ENCODE measurements at regions not wholly inside any gene's neighbourhood (a gene's known extent, or its start where the extent isn't known, plus 50 kb on each side); places are given as distances from the start of the nearest gene placed in this dataset.

- no peaks in the 10 kb centered on the region for H3K4me1 ChIP-seq
- no peaks in the 10 kb centered on the region for H3K36me3 ChIP-seq
- H3K4me3 ChIP-seq: no peak overlapping the region
- TF ChIP-seq POLR2A (IDR thresholded peaks at IDR 0.05): no peak
- TF ChIP-seq, protein P1, sequence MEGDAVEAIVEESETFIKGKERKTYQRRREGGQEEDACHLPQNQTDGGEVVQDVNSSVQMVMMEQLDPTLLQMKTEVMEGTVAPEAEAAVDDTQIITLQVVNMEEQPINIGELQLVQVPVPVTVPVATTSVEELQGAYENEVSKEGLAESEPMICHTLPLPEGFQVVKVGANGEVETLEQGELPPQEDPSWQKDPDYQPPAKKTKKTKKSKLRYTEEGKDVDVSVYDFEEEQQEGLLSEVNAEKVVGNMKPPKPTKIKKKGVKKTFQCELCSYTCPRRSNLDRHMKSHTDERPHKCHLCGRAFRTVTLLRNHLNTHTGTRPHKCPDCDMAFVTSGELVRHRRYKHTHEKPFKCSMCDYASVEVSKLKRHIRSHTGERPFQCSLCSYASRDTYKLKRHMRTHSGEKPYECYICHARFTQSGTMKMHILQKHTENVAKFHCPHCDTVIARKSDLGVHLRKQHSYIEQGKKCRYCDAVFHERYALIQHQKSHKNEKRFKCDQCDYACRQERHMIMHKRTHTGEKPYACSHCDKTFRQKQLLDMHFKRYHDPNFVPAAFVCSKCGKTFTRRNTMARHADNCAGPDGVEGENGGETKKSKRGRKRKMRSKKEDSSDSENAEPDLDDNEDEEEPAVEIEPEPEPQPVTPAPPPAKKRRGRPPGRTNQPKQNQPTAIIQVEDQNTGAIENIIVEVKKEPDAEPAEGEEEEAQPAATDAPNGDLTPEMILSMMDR (IDR thresholded peaks at IDR 0.05): no peak
- TF ChIP-seq POLR2AphosphoS5 (IDR thresholded peaks at IDR 0.05; ENCODE audit: insufficient read depth in 1 of 2, low read depth in 1 of 2): no peak
- H3K27me3 ChIP-seq: no peaks in the 10 kb centered on the region
- DNase-seq (ENCODE audit: extremely low spot score in 2 of 2): no peak
- intact Hi-C loops (cut with DNase I): no loop called here
- no peak overlapping the region for H3K27ac ChIP-seq
- H3K9me3 ChIP-seq: no peaks in the 10 kb centered on the region
Observed at GRCh38 chr2:220833446-220833845, 738.7 kb downstream of the EPHA4 start.

- Histone ChIP-seq H3K36me3 (no peaks in the 10 kb centered on the region), H3K27me3 (no peaks in the 10 kb centered on the region), H3K4me3 (no peak overlapping the region), H3K4me1 (no peaks in the 10 kb centered on the region), H3K27ac (no peak overlapping the region), H3K9me3 (no peaks in the 10 kb centered on the region)
- DNase-seq (ENCODE audit: extremely low spot score in 2 of 2): no peak
- TF ChIP-seq, protein P1 (IDR thresholded peaks at IDR 0.05): no peak
- no peak for TF ChIP-seq POLR2AphosphoS5 (IDR thresholded peaks at IDR 0.05; ENCODE audit: insufficient read depth in 1 of 2, low read depth in 1 of 2)
- no peak for TF ChIP-seq POLR2A (IDR thresholded peaks at IDR 0.05)
- intact Hi-C loops (cut with DNase I): no loop called here
Observed at GRCh38 chr2:220835583-220835982, 736.5 kb downstream of the EPHA4 start.

DNA sequence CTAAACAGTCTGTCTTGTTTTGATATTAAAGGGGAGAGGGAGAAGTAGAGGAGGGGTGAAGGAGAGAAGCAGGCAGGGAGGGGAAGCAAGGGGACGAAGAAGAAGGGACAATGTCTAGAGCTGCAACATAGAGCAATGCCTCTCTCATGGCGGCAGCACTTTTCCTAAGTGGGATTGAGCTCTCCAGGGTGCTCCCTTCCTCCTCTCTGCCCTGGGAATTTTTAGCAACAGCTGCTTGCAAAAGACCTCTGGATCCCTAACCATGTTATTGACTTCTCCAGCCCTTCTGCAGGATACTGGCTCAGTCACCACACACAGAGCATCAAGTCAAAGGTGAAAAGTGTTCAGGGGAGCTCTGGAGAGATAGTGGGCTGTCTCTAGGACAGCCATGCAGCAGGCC, 734.9 kb downstream of the EPHA4 start:
- H3K4me1 ChIP-seq: no peaks in the 10 kb centered on the region
- no peak overlapping the region for H3K4me3 ChIP-seq
- intact Hi-C loops (cut with DNase I): no loop called here
- H3K27me3 ChIP-seq: no peaks in the 10 kb centered on the region
- TF ChIP-seq, protein P1 (IDR thresholded peaks at IDR 0.05): no peak
- TF ChIP-seq POLR2A (IDR thresholded peaks at IDR 0.05): no peak
- TF ChIP-seq POLR2AphosphoS5 (IDR thresholded peaks at IDR 0.05; ENCODE audit: insufficient read depth in 1 of 2, low read depth in 1 of 2): no peak
- no peak for DNase-seq (ENCODE audit: extremely low spot score in 2 of 2)
- no peak overlapping the region for H3K27ac ChIP-seq
- H3K36me3 ChIP-seq: no peaks in the 10 kb centered on the region
- no peaks in the 10 kb centered on the region for H3K9me3 ChIP-seq

DNA sequence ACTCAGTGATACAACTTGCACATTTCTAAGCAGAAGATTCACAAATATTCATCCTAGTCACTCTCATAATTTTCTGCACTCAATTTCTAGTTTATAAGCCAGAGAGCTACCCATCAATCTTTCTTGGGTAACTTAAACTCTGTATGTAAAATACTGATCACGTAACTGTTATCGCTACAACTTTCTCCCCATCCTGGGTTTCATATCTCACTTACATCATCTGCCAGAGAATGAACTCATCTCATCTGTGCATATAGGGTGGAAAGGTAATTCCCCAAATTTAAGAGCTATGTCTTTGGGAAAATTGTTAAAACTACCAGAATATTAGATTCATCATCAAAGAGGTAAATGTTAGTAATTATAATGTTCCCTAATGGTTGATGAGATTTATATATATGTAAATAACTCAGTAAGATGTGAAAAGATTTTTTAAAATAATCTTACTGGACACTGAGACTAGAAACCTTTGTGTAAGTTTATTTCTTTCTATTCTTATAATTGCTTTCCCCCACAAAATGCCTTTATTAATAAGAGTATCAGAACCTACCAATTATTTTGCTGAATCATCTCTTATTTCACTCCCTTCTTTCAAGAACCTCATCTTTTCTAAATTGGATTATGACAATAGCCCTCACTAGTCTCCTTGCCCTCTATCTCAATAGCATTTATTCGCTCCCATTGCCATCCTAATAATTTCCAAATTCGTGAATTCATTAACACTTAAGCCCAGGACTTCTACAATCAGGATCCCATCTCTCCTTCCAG, 729.0 kb downstream of the EPHA4 start:
- no peak for DNase-seq (ENCODE audit: extremely low spot score in 2 of 2)
- Histone ChIP-seq H3K4me1 (no peaks in the 10 kb centered on the region), H3K4me3 (no peak overlapping the region), H3K9me3 (no peaks in the 10 kb centered on the region), H3K27ac (no peak overlapping the region), H3K36me3 (no peaks in the 10 kb centered on the region), H3K27me3 (no peaks in the 10 kb centered on the region)
- TF ChIP-seq, protein P1 (IDR thresholded peaks at IDR 0.05): no peak
- TF ChIP-seq POLR2AphosphoS5 (IDR thresholded peaks at IDR 0.05; ENCODE audit: insufficient read depth in 1 of 2, low read depth in 1 of 2) (no peak), POLR2A (IDR thresholded peaks at IDR 0.05) (no peak)
- intact Hi-C loops (cut with DNase I): no loop called here

GRCh38 chr2:220845766-220846273, 726.3 kb downstream of the EPHA4 start:
- H3K27ac ChIP-seq: no peak overlapping the region
- DNase-seq (ENCODE audit: extremely low spot score in 2 of 2): no peak
- no peaks in the 10 kb centered on the region for H3K36me3 ChIP-seq
- TF ChIP-seq, protein P1 (IDR thresholded peaks at IDR 0.05): no peak
- TF ChIP-seq POLR2AphosphoS5 (IDR thresholded peaks at IDR 0.05; ENCODE audit: insufficient read depth in 1 of 2, low read depth in 1 of 2): no peak
- TF ChIP-seq POLR2A (IDR thresholded peaks at IDR 0.05): no peak
- H3K4me3 ChIP-seq: no peak overlapping the region
- H3K9me3 ChIP-seq: no peaks in the 10 kb centered on the region
- H3K4me1 ChIP-seq: no peaks in the 10 kb centered on the region
- intact Hi-C loops (cut with DNase I): no loop called here
- H3K27me3 ChIP-seq: no peaks in the 10 kb centered on the region
